ENCODE measurements at regions not wholly inside any gene's neighbourhood (a gene's known extent, or its start where the extent isn't known, plus 50 kb on each side); places are given as distances from the start of the nearest gene placed in this dataset.

DNA sequence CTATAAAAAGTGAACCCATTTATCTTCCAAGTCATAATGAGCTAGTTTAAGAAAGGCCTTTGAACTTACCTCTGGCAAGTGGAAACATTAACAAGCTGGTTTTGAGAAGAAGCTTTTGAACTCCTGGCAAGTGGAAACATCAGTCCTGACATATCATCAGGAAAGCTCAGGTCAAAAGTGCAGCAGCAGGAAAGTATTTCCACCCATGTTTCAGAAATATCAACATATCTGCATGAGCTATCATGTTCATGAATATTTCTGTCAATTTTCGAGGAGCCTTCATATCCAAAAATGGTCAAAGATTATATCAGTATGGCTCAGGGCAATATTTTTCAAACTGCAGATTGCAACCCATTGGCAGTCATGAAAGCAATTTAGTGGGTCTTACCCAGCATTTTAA is 133.9 kb downstream of the PLK2 start:
- TF ChIP-seq EZH2phosphoT487 (IDR thresholded peaks at IDR 0.05; ENCODE audit: borderline replicate concordance, low read length), result no peak
- TF ChIP-seq, protein P1, sequence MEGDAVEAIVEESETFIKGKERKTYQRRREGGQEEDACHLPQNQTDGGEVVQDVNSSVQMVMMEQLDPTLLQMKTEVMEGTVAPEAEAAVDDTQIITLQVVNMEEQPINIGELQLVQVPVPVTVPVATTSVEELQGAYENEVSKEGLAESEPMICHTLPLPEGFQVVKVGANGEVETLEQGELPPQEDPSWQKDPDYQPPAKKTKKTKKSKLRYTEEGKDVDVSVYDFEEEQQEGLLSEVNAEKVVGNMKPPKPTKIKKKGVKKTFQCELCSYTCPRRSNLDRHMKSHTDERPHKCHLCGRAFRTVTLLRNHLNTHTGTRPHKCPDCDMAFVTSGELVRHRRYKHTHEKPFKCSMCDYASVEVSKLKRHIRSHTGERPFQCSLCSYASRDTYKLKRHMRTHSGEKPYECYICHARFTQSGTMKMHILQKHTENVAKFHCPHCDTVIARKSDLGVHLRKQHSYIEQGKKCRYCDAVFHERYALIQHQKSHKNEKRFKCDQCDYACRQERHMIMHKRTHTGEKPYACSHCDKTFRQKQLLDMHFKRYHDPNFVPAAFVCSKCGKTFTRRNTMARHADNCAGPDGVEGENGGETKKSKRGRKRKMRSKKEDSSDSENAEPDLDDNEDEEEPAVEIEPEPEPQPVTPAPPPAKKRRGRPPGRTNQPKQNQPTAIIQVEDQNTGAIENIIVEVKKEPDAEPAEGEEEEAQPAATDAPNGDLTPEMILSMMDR (IDR thresholded peaks at IDR 0.05; ENCODE audit: low read depth, low read length, poor library complexity, severe bottlenecking), result no peak
- Histone ChIP-seq H3K27me3 (ENCODE audit: control insufficient read depth, low read length) (no peaks in the 10 kb centered on the region), H3K79me2 (ENCODE audit: control insufficient read depth, low read length) (no peaks in the 10 kb centered on the region), H3K27ac (ENCODE audit: low read depth, low read length) (no peak overlapping the region), H3K9me2 (replicated peaks; ENCODE audit: control insufficient read depth, low read length) (no peaks in the 10 kb centered on the region), H3K4me1 (ENCODE audit: control insufficient read depth, low read length) (no peaks in the 10 kb centered on the region), H3F3A (ENCODE audit: control insufficient read depth, insufficient read depth) (no peaks in the 10 kb centered on the region), H3K36me3 (ENCODE audit: control insufficient read depth, low read length) (no peaks in the 10 kb centered on the region), H3K4me3 (ENCODE audit: low read length) (no peak overlapping the region), H3K9me3 (ENCODE audit: control insufficient read depth, insufficient read depth, low read length) (no peaks in the 10 kb centered on the region), H4K20me1 (ENCODE audit: control insufficient read depth, insufficient read depth, low read depth, low read length) (no peaks in the 10 kb centered on the region), H3K4me2 (ENCODE audit: low read length) (no peak overlapping the region)

DNA sequence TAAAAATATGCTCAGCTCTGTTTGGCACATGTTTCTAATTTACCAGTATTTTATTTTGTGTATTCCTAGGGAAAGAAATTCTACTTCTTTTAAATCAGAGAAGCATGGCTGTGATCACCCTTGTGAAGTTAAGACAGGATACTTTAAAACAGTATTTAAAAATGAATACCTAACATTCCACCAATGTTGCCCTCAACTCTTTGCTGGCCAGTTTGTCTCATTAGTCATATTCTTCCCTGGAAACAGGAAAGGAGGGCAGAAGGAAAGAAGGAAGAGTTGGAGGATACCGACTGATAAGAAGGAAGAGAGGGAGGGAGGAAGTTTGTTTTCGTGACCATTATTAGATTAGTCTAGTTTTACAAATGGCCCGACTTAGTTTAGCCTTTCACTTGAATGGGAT is 137.4 kb downstream of the PLK2 start:
- TF ChIP-seq, protein P1 (IDR thresholded peaks at IDR 0.05; ENCODE audit: low read depth, low read length, poor library complexity, severe bottlenecking), result no peak
- no peak for TF ChIP-seq EZH2phosphoT487 (IDR thresholded peaks at IDR 0.05; ENCODE audit: borderline replicate concordance, low read length)
- Histone ChIP-seq H3K27ac (ENCODE audit: low read depth, low read length) (no peak overlapping the region), H3K9me2 (replicated peaks; ENCODE audit: control insufficient read depth, low read length) (no peaks in the 10 kb centered on the region), H3K4me2 (ENCODE audit: low read length) (no peak overlapping the region), H3K79me2 (ENCODE audit: control insufficient read depth, low read length) (no peaks in the 10 kb centered on the region), H3K27me3 (ENCODE audit: control insufficient read depth, low read length) (no peaks in the 10 kb centered on the region), H4K20me1 (ENCODE audit: control insufficient read depth, insufficient read depth, low read depth, low read length) (no peaks in the 10 kb centered on the region), H3K36me3 (ENCODE audit: control insufficient read depth, low read length) (no peaks in the 10 kb centered on the region), H3K4me3 (ENCODE audit: low read length) (no peak overlapping the region), H3F3A (ENCODE audit: control insufficient read depth, insufficient read depth) (no peaks in the 10 kb centered on the region), H3K9me3 (ENCODE audit: control insufficient read depth, insufficient read depth, low read length) (no peaks in the 10 kb centered on the region), H3K4me1 (ENCODE audit: control insufficient read depth, low read length) (no peaks in the 10 kb centered on the region)

DNA sequence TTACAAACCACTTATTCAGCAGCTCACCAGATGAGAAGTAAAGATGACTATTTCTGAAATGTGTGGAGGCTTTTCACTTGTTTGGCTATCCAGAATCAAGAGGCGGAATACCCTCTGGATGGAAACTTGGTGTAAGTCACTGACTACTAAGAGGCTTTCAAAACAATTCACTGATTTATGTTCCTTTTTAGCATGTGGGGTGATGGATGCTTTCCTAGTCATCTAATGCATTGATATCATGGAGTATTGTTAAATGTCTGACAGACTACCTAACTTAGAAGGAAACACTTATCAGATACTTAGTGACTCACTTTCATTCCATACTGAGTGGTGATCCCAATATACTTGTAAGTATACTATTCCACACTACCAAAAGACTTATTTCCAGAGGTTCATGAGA is 141.4 kb downstream of the PLK2 start:
- no peaks in the 10 kb centered on the region for H3K4me1 ChIP-seq (ENCODE audit: control insufficient read depth, low read length)
- no peaks in the 10 kb centered on the region for H3K79me2 ChIP-seq (ENCODE audit: control insufficient read depth, low read length)
- no peak overlapping the region for H3K4me2 ChIP-seq (ENCODE audit: low read length)

More for the DNA sequence above, 141.4 kb downstream of the PLK2 start:
- H3K27me3 ChIP-seq (ENCODE audit: control insufficient read depth, low read length), result no peaks in the 10 kb centered on the region
- no peak overlapping the region for H3K4me3 ChIP-seq (ENCODE audit: low read length)
- TF ChIP-seq, protein P1 (IDR thresholded peaks at IDR 0.05; ENCODE audit: low read depth, low read length, poor library complexity, severe bottlenecking), result no peak
- TF ChIP-seq EZH2phosphoT487 (IDR thresholded peaks at IDR 0.05; ENCODE audit: borderline replicate concordance, low read length), result no peak
- no peaks in the 10 kb centered on the region for H4K20me1 ChIP-seq (ENCODE audit: control insufficient read depth, insufficient read depth, low read depth, low read length)
- no peak overlapping the region for H3K27ac ChIP-seq (ENCODE audit: low read depth, low read length)
- no peaks in the 10 kb centered on the region for H3K9me3 ChIP-seq (ENCODE audit: control insufficient read depth, insufficient read depth, low read length)
- H3K9me2 ChIP-seq (replicated peaks; ENCODE audit: control insufficient read depth, low read length), result no peaks in the 10 kb centered on the region
- no peaks in the 10 kb centered on the region for H3F3A ChIP-seq (ENCODE audit: control insufficient read depth, insufficient read depth)
- no peaks in the 10 kb centered on the region for H3K36me3 ChIP-seq (ENCODE audit: control insufficient read depth, low read length)

Measured in DOHH2 (cell line).